HL-60 (cell line): ENCODE measurements at regions not wholly inside any gene's neighbourhood (a gene's known extent, or its start where the extent isn't known, plus 50 kb on each side); places are given as distances from the start of the nearest gene placed in this dataset.

Experiments
- DNase-seq, 2 experiments: peaks; one replicate each; pipeline ENCODE4 v3.0.0-alpha.2; 2010 to 2020; ENCODE audit warnings: low read depth in 1 of 2, low spot score in 1 of 2
- H3K27ac ChIP-seq: fragments of 250-450 bp; sonication (Bioruptor Pico); replicated peaks from 2 replicates; pipeline ENCODE4 v1.5.1; 2020; ENCODE audit warnings: mild to moderate bottlenecking, moderate library complexity
- H3K27me3 ChIP-seq: fragments of 250-450 bp; sonication (Bioruptor Pico); 2 replicates; pipeline ENCODE4 v1.5.1; 2021; ENCODE audit warnings: mild to moderate bottlenecking, moderate library complexity; ENCODE audit not compliant: insufficient read depth, poor library complexity, severe bottlenecking
- H3K4me3 ChIP-seq: replicated peaks from 2 replicates; pipeline ENCODE4 v1.5.1; 2011; ENCODE audit warnings: mild to moderate bottlenecking, control low read depth, low read length; ENCODE audit not compliant: insufficient read depth
- GABPA ChIP-seq: IDR thresholded peaks from 2 replicates; pipeline ENCODE4 v1.6.1; 2012; ENCODE audit warnings: low read depth
- POLR2AphosphoS5 ChIP-seq: IDR thresholded peaks from 2 replicates; pipeline ENCODE4 v1.6.1; 2012; ENCODE audit warnings: low read depth
- SPI1 ChIP-seq: IDR thresholded peaks from 2 replicates; pipeline ENCODE4 v1.6.1; 2012; ENCODE audit warnings: low read depth, mild to moderate bottlenecking, borderline replicate concordance
- TF ChIP-seq, protein P1 (sequence below): IDR thresholded peaks from 2 replicates; pipeline ENCODE4 v1.6.1; 2012; ENCODE audit warnings: low read depth; ENCODE audit not compliant: insufficient replicate concordance
- TF ChIP-seq, protein P2 (sequence below): IDR thresholded peaks from one replicate; pipeline ENCODE4 v1.5.1; 2011; ENCODE audit warnings: low read length, control low read depth, inconsistent platforms; ENCODE audit not compliant: insufficient read depth

DNA sequence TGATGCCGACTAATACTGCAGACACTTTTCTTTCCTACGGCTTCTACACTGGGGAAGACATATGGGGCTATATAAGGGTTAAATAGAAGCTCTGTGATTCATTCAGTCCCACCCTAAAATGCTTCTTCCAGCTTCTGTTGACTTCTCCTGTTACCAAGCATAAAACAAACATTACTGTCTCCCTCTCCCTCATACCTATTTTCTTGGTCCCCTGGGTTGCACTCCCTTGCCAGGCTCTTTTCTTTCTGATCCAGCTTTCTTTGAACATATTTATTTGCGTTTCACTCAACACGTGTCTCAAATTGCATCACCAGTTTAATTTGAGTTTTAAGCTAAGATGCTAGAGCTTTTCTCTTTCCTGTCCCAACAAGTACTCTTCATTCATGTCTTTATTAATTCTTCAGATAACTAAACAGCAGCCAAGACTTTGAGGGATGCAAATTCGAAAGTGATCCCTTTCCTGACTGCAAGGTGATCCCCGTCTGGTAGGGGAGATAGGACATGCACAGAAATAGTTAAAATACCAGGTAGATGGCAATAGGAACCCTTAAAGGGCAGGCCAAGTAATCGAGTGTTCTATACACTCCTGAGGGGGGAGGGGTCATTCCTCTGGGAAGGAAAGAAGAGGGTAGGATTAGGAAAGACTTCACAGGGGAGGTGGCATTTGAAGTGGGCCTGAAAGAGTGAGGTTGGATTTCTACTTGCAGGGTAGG, 198.6 kb upstream of the BCL6 start:
- Histone ChIP-seq H3K4me3 (no peak overlapping the region), H3K27me3 (no peaks in the 10 kb centered on the region), H3K27ac (no peak overlapping the region)
- TF ChIP-seq GABPA (no peak), POLR2AphosphoS5 (no peak), SPI1 (no peak)
- TF ChIP-seq, protein P1, sequence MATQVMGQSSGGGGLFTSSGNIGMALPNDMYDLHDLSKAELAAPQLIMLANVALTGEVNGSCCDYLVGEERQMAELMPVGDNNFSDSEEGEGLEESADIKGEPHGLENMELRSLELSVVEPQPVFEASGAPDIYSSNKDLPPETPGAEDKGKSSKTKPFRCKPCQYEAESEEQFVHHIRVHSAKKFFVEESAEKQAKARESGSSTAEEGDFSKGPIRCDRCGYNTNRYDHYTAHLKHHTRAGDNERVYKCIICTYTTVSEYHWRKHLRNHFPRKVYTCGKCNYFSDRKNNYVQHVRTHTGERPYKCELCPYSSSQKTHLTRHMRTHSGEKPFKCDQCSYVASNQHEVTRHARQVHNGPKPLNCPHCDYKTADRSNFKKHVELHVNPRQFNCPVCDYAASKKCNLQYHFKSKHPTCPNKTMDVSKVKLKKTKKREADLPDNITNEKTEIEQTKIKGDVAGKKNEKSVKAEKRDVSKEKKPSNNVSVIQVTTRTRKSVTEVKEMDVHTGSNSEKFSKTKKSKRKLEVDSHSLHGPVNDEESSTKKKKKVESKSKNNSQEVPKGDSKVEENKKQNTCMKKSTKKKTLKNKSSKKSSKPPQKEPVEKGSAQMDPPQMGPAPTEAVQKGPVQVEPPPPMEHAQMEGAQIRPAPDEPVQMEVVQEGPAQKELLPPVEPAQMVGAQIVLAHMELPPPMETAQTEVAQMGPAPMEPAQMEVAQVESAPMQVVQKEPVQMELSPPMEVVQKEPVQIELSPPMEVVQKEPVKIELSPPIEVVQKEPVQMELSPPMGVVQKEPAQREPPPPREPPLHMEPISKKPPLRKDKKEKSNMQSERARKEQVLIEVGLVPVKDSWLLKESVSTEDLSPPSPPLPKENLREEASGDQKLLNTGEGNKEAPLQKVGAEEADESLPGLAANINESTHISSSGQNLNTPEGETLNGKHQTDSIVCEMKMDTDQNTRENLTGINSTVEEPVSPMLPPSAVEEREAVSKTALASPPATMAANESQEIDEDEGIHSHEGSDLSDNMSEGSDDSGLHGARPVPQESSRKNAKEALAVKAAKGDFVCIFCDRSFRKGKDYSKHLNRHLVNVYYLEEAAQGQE = no peak
- TF ChIP-seq, protein P2, sequence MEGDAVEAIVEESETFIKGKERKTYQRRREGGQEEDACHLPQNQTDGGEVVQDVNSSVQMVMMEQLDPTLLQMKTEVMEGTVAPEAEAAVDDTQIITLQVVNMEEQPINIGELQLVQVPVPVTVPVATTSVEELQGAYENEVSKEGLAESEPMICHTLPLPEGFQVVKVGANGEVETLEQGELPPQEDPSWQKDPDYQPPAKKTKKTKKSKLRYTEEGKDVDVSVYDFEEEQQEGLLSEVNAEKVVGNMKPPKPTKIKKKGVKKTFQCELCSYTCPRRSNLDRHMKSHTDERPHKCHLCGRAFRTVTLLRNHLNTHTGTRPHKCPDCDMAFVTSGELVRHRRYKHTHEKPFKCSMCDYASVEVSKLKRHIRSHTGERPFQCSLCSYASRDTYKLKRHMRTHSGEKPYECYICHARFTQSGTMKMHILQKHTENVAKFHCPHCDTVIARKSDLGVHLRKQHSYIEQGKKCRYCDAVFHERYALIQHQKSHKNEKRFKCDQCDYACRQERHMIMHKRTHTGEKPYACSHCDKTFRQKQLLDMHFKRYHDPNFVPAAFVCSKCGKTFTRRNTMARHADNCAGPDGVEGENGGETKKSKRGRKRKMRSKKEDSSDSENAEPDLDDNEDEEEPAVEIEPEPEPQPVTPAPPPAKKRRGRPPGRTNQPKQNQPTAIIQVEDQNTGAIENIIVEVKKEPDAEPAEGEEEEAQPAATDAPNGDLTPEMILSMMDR = no peak
- DNase-seq = no peak

DNA sequence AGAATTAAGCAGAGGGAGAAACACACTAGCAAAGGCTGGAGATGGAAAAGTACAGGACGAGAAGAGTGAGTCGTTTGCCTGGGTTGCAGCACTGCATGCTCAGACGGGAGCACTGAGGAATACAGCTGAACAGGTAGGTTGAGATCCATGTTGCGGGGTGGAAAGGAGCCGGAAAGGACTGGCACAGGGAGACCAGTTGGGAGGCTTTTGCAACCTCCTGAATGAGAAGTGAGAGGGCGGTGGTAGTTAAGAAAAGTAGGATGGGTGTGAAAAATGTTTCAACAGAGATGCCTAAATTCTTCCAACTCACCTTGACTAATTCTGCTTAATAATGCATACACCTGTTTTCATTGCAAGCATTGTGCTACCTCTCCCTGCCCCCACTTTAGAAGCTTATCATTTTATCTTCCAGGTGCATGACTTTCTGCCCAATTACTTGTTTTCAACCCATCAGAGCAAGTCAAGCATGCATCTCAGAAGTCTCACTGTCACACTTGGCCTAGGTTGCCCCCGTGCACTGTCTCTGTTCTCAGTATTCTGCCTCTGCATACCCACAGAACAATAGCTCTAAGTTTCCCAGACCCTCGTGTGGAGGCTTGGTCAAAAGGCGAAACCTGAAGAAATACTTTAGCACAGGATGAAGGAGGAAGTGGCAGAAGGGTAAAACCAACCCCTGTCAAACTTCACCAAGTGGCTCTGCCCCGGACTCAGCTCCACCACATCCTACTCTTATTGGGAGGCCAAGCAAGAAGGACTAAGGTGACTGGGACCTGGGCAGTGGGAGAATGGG, 199.3 kb upstream of the BCL6 start:
- H3K4me3 ChIP-seq = no peak overlapping the region
- H3K27me3 ChIP-seq = no peaks in the 10 kb centered on the region
- H3K27ac ChIP-seq = no peak overlapping the region
- TF ChIP-seq, protein P1 = no peak
- TF ChIP-seq GABPA = no peak
- no peak for TF ChIP-seq POLR2AphosphoS5
- TF ChIP-seq, protein P2 = no peak
- peak; percentile 74 for TF ChIP-seq SPI1
- peak in 1 of 2 experiments; percentile 33 for DNase-seq

DNA sequence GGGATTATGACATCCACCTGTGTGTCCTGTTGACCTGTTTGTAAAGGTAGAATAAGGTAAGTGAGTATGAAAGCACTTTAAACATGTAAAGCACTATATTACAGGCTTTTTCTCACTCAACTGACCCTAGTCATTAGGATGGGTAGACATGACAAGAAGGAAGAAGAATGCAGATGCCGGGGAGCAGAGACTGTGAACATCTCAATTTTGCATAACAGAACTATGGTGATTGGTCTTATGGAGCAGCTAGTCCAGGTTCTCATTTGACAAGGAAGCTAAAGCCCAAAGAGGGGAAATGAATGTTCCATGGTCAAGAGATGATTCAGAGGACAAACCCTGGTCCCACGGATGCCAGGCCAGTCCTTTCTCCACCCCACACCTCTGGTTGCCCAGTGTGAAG, 200.1 kb upstream of the BCL6 start:
- no peak for DNase-seq
- Histone ChIP-seq H3K27me3 (no peaks in the 10 kb centered on the region), H3K27ac (no peak overlapping the region), H3K4me3 (no peak overlapping the region)
- TF ChIP-seq, protein P2 = no peak
- TF ChIP-seq POLR2AphosphoS5 = no peak
- no peak for TF ChIP-seq GABPA
- TF ChIP-seq, protein P1 = no peak
